Esophagus squamous epithelium (tissue), 4 donors: ENCODE measurements at regions not wholly inside any gene's neighbourhood (a gene's known extent, or its start where the extent isn't known, plus 50 kb on each side); places are given as distances from the start of the nearest gene placed in this dataset.

Source experiments
- CTCF ChIP-seq, 6 experiments: fragments of 450-650 bp in 4 of 6; fragments of 200-600 bp in 2 of 6; sonication (generic) in 2 of 6; IDR thresholded peaks; one replicate each; pipeline ENCODE4 v1.5.1; 2016 to 2019; ENCODE audit warnings: antibody characterized with exemption in 6 of 6, mild to moderate bottlenecking in 4 of 6, moderate library complexity in 4 of 6
- POLR2A ChIP-seq, 4 donors: fragments of 450-650 bp; IDR thresholded peaks; one replicate each; pipeline ENCODE4 v1.6.1; 2017; ENCODE audit warnings: antibody characterized with exemption in 4 of 4, mild to moderate bottlenecking in 4 of 4, moderate library complexity in 3 of 4

DNA sequence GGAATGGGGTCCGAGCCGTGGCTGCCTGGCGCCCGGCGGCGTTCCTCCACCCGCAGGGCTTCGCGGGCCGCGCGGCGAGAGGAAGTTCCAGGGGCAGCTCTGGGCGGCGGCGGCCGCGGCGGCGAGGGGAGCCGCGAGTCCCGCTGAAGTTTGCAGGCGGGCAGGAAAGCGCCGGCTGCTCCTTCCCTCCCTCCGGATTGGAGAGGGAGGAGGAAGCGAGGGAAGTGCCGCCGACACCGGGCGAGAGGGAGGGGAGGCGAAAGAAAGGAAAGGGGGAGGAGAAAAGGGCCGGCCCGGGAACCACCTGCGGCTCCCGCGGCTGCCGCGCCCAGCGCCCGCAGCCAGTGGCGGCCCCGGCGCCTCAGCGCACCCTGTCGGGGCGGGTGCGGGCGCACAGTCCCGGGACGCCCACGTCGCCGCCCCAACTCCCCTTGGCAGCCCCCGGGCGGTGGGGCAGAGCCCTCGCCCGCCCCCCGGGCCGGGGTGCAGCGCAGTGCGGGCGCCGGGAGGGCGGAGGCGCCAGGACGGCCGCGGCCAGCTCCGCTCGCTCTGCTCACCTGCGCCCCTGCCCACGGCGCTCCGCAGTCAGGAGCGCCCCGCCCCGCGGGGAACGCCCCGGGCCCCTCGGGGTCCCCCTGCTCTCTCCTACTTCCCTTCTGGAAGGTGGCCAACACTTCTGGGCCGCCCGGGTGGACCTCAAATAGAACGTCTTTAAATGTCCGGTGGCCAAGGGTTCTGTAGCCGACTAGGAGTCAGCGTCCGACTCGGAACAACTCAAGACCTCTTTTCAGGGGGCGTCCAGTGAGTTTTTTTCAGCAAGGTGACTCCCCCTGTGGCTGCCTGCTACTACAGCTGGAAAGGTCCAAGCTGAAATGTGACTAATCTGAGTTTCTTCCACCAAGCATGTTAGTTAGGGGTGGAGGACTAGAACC lies 80.3 kb upstream of the CCDC28A start:
- TF ChIP-seq CTCF (IDR thresholded peaks at IDR 0.05) (peak in 2 of 6 experiments; percentile 23 to 40), POLR2A (IDR thresholded peaks at IDR 0.05) (peak in 3 of 4 donors; percentile 61 to 83 (median 78))
